SHP77 treated with DMSO at 0.1 percent for 48 hours (cell line): ENCODE measurements at regions not wholly inside any gene's neighbourhood (a gene's known extent, or its start where the extent isn't known, plus 50 kb on each side); places are given as distances from the start of the nearest gene placed in this dataset.
"Not testable (repeated sequence)": the region's sequence is repeated elsewhere in the genome, so short reads cannot be mapped to it uniquely, and the experiment has no call there.

Source experiments
- DNase-seq: peaks from one replicate; lab custom pipeline; 2025; lab: John Stamatoyannopoulos, UW

- no peak for DNase-seq
Measured at GRCh38 chr3:128549283-128550112, 56.5 kb upstream of the GATA2 start.

- no peak for DNase-seq
Measured at GRCh38 chr3:128548426-128549282, 55.7 kb upstream of the GATA2 start.

GRCh38 chr3:128548021-128548420 is 55.0 kb upstream of the GATA2 start:
- no peak for DNase-seq

- no peak for DNase-seq
Measured at GRCh38 chr3:128547368-128547987, 54.5 kb upstream of the GATA2 start.

GRCh38 chr3:128546646-128547045 is 53.6 kb upstream of the GATA2 start:
- no peak for DNase-seq

- DNase-seq = no peak
Measured at GRCh38 chr3:128545120-128545752, 52.2 kb upstream of the GATA2 start.

GRCh38 chr3:128544190-128544589 is 51.2 kb upstream of the GATA2 start:
- DNase-seq = no peak

- DNase-seq = not testable (repeated sequence)
Measured at GRCh38 chr3:128543570-128544174, 50.7 kb upstream of the GATA2 start.
